GM03348 (cell line): ENCODE measurements at regions not wholly inside any gene's neighbourhood (a gene's known extent, or its start where the extent isn't known, plus 50 kb on each side); places are given as distances from the start of the nearest gene placed in this dataset.
"Not testable (repeated sequence)": the region's sequence is repeated elsewhere in the genome, so short reads cannot be mapped to it uniquely, and the experiment has no call there.

Experiments
- DNase-seq: peaks from one replicate; pipeline ENCODE4 v3.0.0; 2012; ENCODE audit warnings: low spot score

DNA sequence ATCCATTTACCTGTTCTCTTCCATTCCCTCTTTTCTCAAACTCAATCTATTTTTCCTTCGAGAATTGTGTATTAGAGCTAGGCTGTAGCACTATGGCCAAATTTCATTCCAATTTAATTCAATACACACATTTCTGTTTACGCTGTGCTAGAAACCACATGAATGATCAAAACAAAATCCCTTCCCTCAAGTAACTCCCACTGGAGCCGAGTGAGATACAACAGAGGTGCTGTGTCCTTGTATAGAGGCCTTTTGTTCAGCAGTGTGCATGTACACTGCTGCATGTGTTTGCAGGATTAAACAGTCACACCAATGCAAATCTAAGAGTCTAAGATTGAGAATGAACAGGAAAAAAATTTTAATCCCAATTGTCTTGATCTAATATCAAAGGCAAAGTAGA, 734.2 kb downstream of the RAPGEF2 start:
- no peak for DNase-seq

DNA sequence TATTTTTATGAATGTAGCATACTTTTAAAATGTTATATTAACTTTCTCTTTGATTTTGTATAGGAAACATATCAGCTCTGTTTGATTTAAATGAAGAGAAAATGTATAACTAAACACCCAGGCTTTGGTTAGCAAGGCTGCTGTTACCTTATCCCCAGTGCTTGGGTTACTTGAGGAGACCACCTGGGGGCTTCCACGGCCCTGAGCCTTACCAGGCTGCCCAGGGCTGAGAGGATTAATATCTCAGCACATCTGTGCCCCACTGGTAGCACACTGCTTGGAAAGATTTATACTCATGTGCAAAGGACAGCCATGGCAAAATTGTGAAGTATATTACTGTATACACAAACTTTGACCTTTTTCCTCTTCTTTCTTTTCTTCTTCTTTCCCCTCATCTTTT, 752.9 kb downstream of the RAPGEF2 start:
- no peak for DNase-seq

DNA sequence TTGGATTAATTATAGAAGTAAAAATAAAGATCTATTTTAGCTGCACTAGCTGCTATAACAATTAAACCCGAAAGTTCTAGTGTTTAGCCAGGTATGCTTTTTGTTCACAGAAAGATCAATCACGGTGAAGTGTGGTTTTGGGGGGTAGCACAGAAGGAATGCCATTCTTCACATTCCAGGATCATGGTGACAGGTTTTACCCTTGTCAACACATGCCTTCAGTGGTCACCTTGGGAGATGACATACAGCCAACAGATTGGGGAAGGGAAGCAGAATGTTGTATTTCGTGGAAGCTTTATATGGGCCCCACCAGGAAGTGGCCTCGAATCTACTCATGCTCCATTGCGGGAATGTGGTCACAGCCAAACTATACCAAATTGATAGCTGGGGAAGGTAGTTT, 753.6 kb downstream of the RAPGEF2 start:
- DNase-seq = no peak

DNA sequence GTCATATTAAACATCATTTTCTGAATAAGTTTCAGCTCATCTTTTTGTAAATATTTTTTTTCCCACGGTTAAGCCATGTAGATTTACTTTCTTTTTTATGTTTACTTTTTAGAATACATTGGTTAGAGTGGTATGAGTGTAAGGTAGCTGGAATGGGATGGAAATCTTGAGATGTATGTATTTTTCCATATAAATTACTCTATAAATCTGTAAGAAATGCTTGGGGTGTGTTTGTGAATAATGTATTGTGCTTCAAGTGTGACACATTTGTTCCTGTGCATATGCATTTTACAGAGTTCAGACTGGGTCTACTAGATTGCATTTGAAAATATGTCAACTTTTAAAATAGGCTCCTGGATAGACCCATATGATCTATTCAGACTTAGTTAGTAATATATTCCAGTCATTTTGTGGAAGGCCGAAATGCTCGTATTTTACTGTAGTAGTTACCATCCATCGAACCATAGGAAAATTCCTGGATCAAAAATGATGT, 756.8 kb downstream of the RAPGEF2 start:
- no peak for DNase-seq

DNA sequence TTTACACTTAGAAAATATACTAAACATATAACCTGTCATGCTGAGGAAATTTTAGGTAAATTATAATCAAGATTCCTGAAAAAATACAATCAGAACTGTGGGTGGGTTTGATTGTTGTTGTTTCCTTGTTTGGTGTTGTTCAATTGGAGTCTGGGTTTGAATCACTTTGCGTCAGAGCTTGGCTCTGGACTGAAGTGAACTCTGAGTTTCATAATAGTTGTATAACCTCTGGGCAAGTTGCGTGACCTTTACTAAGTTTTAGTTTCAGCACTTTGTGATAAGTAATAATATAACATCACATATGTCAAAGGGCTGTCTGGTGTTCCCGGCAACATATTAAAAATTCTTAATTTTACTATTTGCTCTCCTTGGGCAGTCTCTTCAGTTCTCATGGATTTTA, 758.1 kb downstream of the RAPGEF2 start:
- no peak for DNase-seq

DNA sequence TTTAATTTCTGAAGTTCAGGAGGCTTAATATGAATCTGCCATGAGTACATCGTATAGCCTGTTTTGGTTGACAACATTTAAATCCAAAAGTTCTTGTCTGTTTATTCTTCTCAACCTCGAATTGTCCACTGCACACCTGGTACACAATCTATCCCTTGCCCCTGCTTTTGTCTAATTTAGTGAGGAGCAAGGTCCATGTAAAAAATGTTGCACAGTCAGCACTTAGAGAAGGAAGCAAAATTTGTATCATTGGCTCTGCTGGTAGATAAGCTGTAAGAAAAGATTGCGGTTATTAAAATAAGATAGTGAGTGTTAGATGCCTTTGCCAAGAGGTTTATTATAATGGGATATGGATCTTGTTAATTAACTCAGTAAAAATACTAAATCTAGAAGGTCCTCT, 761.5 kb downstream of the RAPGEF2 start:
- DNase-seq = no peak

DNA sequence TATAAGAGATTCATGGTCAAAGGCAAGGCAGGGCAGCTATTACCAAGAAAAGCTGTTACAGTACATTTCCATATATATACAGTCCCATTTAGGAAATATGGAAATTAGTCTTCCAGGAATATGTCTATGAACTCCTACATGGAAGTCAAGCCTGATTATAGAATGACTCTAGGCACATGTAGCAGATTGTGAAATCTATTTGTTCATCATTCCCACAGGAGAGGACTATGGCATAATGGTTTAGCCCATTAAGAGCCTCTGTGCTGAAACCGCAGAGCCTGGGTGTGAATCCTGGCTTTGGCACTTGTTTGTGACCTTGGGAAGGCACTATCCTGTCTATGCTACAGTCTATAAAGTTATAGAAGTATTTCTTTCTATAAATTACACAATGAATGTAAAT, 764.8 kb downstream of the RAPGEF2 start:
- no peak for DNase-seq

DNA sequence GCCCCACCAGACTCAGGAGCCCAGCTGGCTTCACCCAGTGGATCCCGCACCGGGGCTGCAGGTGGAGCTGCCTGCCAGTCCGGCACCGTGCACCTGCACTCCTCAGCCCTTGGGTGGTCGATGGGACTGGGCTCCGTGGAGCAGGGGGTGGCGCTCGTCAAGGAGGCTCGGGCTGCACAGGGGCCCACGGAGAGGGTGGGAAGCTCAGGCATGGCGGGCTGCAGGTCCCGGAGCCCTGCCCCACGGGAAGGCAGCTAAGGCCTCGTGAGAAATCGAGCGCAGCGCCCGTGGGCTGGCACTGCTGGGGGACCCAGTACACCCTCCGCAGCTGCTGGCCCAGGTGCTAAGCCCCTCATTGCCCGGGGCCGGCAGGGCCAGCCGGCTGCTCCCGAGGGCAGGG, 766.1 kb downstream of the RAPGEF2 start:
- not testable (repeated sequence) for DNase-seq

DNA sequence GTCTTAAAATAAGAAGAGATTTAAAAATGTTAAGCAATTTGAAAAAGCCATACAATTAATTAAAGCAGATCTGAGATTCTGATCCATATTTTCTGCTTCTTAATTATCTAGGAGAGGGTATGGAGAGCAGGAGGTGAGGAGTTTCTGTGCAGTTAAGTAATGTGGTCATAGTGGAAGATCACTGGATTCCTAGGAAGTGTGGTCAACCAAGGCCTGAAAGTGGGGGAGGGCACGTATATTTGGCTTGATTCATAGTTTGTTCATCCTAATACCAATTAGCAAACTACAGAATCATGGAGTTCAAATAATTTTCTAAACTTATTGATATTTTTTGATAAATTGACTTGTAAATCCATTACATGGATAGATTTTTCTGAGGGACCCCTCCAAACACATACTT, 768.3 kb downstream of the RAPGEF2 start:
- no peak for DNase-seq

DNA sequence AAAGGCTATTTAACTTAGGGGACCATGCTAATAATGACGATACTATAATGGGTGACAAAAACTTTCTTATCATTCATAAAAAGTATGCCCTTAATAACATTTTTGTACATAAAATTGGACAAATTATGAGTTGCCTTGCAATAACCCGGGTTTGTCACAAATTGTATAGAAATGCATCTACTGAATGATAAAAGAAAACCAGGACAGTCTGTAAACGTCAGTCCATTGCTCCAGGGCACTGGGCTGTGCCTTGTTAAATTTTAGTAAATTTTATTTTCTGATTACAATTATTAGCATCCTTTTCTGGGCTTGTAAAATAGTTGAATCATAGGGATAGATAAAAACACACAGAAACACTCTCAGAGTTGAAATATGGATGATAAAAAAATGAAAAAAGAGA, 778.3 kb downstream of the RAPGEF2 start:
- DNase-seq = no peak

DNA sequence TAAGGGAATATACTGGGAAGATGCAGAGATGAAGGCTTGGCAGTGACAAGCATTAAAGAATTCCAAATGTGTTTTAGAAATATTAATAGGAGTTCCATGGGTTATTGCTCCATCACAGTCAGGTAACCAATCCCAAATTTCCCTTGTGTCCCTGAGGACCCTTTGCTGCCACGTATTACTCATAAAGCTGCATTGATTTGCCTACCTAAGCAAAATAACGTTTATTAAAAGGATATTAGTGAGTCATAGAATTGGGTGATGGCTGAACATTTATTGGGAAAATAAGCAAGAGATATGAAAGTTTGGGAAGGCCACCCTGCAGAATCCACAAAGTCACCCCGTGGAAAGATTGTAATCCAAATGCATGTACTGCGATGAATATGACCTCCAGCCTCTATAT, 782.1 kb downstream of the RAPGEF2 start:
- no peak for DNase-seq

DNA sequence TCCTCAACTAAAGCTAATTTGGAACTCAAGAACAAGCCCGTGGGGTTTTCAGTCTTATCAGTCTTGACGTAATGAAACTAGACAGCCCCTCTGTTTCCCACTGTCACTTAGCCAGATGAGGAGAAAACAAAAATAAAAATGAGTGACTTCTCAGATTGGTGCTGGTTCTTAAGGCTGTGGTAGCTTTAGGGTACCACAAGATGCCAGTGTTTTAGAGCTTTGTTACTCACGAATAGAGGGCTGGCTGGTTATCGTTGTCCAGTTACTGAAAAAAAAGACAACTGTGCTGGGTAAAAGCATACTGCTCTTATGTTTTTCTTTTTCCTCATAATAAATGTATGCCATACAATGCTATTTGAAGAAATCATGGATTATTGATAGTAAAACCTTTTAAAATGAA, 796.7 kb downstream of the RAPGEF2 start:
- DNase-seq = no peak

DNA sequence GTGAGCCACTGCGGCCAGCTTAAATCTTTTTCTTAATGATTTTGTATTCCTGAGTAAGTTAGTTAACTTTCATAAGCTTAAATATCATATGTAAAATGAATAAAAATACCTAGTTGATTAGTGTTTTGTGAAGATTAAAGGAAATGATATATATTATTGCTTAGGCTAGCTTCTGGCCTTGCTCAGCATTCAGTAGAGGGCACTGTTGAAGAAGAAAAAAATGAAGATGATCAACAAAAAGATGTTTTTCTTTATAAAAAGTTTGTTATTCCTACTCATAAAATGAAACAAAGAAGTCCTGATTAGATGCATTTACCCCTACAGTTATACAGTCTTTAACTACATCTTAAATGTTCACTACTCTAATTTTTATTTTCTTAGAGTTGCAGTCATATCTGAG, 797.7 kb downstream of the RAPGEF2 start:
- no peak for DNase-seq

DNA sequence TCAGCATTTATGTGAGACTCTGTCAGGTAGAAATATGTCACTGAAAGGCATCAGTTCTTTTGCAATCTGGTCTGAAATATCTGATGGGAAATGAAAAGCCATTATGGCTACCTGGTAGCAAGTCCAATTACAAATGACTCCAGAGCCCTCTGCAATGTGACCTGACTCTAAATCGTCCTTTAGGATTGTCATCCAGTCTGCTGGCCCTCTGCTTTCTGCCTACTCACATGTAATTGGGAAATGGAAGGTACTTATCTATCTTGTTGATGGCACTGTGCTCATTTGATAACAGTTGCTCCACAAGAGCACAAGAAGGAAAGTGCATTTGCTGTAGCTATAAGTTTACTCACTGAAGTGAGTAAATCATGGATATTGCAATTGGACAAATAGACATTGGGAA, 799.8 kb downstream of the RAPGEF2 start:
- no peak for DNase-seq

DNA sequence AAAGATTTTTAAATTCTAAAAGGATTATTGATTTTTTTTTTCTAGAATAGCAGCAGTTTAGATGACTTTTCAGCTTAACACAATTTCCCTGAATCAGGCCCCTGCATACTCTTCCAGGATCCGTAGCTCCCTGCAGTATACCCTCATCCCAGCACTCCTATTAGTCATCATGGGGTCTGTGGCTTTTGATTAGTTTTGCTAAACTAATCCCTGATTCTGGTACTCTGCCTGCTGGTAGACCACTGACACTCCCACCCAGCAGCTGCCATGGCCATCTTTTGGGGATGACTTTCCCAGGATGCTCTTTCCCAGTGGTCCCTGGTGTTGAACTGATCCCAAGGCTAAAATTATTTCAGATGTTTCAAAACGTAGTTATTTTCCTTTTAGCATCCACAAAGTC, 802.0 kb downstream of the RAPGEF2 start:
- no peak for DNase-seq

DNA sequence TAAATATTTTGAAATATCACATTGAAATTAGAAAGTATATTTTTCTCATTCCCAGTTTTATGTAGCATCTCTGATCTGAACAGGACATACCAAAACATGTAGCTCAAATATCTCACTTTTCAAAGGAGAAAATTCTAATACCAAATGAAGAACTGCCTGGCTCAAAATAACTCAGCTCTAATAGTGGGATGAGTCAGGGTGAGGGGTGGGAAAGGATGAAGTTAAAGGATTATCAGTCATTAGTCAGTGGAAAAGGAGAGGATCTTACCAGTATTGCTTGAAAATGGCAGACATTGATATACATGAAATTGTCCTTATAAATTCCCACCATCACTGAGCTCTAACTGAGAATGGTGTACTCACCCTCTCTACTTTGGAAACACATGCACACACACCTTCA, 803.2 kb downstream of the RAPGEF2 start:
- DNase-seq = no peak

DNA sequence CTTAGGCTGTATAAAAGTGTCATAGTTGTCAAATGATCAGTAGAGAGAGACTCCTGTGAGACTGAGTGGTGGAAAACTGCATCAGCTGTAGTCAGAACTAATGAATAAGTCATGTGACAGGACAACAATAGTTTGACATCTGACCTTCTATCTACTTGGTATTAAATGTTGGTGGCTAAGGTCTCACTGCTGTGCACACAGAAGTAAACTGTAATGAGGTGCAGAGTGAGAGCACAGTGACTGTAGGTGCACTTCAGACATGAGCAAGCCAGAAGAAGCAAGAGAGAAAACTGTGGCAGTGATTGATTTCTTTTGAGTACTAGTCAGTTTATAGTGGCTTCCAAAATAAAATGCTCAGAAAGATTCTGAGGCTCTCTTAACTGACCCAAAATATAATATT, 803.6 kb downstream of the RAPGEF2 start:
- DNase-seq = no peak

DNA sequence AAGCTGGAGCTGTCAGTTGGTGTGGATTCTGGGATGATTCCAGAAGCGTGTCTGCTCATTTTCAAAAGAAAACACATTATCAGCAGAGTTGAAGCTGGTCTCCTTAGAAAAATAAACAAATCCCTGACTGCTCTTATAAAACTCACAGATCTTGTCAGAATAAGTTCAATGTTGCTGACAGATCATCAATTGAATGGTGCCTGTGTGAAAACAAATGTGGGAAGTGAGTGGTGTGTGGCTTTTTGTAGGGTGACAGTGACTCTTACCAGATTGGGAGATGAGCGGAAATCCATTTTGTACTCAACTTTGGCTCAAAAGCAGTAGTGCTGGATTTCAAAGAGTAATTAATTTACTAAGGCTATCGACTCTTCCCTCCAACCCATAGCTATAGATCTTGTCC, 807.8 kb downstream of the RAPGEF2 start:
- no peak for DNase-seq

DNA sequence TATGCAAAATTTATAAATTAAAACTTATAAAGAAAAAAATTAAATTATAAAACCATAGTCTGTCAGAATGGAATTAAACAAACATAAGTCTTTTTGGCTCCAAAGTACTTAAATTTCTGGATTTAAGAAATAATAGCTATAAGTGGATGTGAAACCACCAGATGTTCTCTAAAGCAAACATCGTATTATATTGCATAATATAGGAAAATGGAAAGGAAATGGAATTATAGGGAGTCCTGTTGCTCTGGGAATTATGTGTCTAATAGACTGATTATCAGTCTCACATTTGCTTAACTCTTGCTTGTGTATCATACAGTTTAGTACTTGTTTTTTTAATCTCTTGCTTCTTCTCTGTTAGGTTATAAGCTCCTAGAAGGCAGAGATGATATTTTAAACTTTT, 819.2 kb downstream of the RAPGEF2 start:
- DNase-seq = no peak

DNA sequence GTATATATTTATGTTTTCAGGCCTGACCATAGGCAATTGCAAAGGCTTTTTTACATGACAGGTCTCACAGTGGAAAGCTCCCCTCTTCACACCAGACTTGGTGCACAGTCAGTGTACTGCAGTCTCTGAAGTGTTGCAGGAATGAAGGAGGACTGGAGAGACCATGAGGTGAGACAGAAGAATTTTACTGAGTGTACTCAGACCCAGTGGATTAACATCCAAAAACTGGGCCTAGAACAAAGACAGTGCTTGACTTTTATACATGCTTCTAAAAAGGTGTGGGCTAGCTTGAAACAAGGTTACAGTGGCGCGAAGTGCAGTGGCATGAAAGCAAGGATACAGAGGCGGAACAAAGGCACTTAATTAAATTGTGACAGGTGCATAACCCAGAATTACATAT, 822.9 kb downstream of the RAPGEF2 start:
- DNase-seq = no peak

DNA sequence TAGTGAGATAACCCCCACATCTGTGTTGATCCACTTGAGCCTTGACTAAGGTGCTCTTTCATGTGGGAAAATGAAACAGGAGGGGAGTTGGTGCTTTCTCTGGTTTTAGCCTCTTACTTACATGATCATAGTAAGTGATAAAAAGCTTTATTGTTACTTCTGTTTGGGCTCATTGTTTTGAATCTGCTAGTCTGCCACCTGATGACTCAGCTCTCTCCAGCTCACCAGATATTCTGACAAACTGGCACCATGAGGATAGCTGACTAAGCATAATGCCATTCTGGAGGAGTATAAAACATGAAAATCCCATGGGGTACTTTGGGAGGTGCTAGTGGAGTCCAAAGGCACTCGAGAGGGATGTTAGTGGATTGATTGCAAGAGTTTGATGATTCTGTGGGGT, 824.0 kb downstream of the RAPGEF2 start:
- DNase-seq = no peak

DNA sequence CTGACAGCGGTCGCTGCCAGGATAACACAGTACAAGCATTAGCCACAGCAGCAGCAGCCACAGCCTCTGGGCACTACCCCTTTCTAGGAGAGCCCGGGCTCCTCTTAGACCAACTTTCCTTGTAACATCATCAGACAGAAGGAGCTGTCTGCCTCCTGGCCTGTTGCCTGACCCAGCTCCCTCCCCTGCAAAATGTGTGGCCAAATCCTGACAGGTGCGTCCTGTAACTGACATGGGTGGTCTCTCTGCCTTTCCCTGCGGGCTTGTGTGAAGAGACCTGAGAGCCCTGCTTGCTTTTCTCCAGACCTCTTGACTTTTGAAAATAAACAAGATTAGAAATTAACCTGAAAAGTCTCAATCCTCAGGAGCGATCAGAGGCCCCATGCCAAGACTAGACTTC, 824.9 kb downstream of the RAPGEF2 start:
- DNase-seq = no peak

DNA sequence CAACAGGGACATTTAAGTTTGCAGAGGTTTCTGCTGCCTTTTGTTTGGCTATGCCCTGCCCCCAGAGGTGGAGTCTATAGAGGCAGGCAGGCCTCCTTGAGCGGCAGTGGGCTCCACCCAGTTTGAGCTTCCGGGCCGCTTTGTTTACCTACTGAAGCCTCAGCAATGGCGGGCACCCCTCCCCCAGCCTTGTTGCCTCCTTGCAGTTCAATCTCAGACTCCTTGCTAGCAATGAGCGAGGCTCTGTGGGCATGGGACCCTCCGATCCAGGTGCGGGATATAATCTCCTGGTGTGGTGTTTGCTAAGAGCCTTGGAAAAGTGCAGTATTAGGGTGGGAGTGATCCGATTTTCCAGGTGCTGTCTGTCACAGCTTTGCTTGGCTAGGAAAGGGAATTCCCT, 831.7 kb downstream of the RAPGEF2 start:
- not testable (repeated sequence) for DNase-seq

DNA sequence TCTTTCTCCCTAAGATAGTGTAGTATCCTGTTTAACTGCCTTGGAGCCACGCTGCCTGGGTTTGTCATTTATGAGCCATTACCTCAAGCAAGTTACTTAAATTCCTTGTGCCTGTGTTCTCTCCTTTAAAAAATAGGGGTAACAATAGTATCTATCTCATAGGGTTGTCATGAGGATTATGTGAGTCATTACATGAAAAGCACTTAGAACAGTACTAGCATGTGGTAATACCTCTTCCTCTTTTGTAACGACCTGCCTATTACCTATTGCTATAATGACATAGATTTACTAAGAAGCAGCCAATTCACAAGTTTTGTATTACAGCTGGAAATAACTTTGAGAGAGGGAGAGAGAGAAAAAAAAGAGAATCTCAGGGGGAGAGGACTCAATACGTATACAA, 834.7 kb downstream of the RAPGEF2 start:
- no peak for DNase-seq

DNA sequence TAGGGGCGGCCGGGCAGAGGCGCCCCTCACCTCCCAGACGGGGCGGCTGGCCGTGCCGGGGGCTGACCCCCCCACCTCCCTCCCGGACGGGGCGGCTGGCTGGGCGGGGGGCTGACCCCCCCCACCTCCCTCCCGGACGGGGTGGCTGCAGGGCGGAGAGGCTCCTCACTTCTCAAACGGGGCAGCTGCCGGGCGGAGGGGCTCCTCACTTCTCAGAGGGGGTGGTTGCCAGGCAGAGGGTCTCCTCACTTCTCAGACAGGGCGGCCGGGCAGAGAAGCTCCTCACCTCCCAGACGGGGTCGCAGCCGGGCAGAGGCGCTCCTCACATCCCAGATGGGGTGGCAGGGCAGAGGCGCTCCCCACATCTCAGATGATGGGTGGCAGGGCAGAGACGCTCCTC, 836.8 kb downstream of the RAPGEF2 start:
- not testable (repeated sequence) for DNase-seq
